GM23338 (cell line): ENCODE measurements at regions not wholly inside any gene's neighbourhood (a gene's known extent, or its start where the extent isn't known, plus 50 kb on each side); places are given as distances from the start of the nearest gene placed in this dataset.

Experiments
- ATAC-seq: fragments of 200-7000 bp; cut with Tn5 transposase; 3 replicates; pipeline ENCODE4 v1.9.1; 2020
- DNase-seq: peaks from one replicate; pipeline ENCODE4 v3.0.0-alpha.2; 2015; ENCODE audit warnings: low spot score
- H2AFZ ChIP-seq: fragments of 200-600 bp; sonication (generic); 2 replicates; pipeline ENCODE4 v1.8.0; 2016; ENCODE audit warnings: antibody characterized with exemption, mild to moderate bottlenecking, moderate library complexity
- H3F3A ChIP-seq: fragments of 200-600 bp; sonication (generic); replicated peaks from 2 replicates; pipeline ENCODE4 v1.8.0; 2017; ENCODE audit warnings: antibody characterized with exemption, mixed run types, low read depth
- H3K27ac ChIP-seq: fragments of 200-600 bp; sonication (generic); 2 replicates; pipeline ENCODE4 v1.6.1; 2016; ENCODE audit warnings: low read depth
- H3K27me3 ChIP-seq: fragments of 200-600 bp; sonication (generic); 2 replicates; pipeline ENCODE4 v1.8.0; 2016; ENCODE audit warnings: mild to moderate bottlenecking, mixed run types, moderate library complexity; ENCODE audit not compliant: insufficient read depth
- H3K36me3 ChIP-seq: fragments of 200-600 bp; sonication (generic); 2 replicates; pipeline ENCODE4 v1.8.0; 2016; ENCODE audit warnings: mild to moderate bottlenecking; ENCODE audit not compliant: insufficient read depth
- H3K4me1 ChIP-seq: fragments of 200-600 bp; sonication (generic); 2 replicates; pipeline ENCODE4 v1.8.0; 2016; ENCODE audit warnings: mild to moderate bottlenecking, moderate library complexity; ENCODE audit not compliant: insufficient read depth
- H3K4me2 ChIP-seq: fragments of 200-600 bp; sonication (generic); 2 replicates; pipeline ENCODE4 v1.7.1; 2017; ENCODE audit warnings: mixed run types
- H3K4me3 ChIP-seq: fragments of 200-600 bp; sonication (generic); 2 replicates; pipeline ENCODE4 v1.6.1; 2016; ENCODE audit warnings: mixed run types
- H3K79me2 ChIP-seq: fragments of 200-600 bp; sonication (generic); replicated peaks from 2 replicates; pipeline ENCODE4 v1.8.0; 2017; ENCODE audit warnings: mild to moderate bottlenecking; ENCODE audit not compliant: insufficient read depth
- H3K9me2 ChIP-seq: fragments of 200-600 bp; sonication (generic); 2 replicates; pipeline ENCODE4 v1.8.0; 2017; ENCODE audit not compliant: insufficient read depth
- H4K20me1 ChIP-seq: fragments of 200-600 bp; sonication (generic); replicated peaks from 2 replicates; pipeline ENCODE4 v1.8.0; 2017; ENCODE audit warnings: mild to moderate bottlenecking; ENCODE audit not compliant: insufficient read depth
- H3K27ac Mint-ChIP-seq: 2 replicates; pipeline ENCODE4 v1.8.0; 2020; ENCODE audit warnings: inconsistent platforms, mild to moderate bottlenecking, moderate library complexity, mixed read lengths
- H3K27me3 Mint-ChIP-seq: 3 replicates; pipeline ENCODE4 v1.8.0; 2022; ENCODE audit warnings: low read depth, mild to moderate bottlenecking, moderate library complexity, mixed read lengths, inconsistent platforms; ENCODE audit not compliant: insufficient read depth, poor library complexity
- H3K36me3 Mint-ChIP-seq: 3 replicates; pipeline ENCODE4 v1.8.0; 2021; ENCODE audit warnings: low read depth, mild to moderate bottlenecking, inconsistent platforms, moderate library complexity, mixed read lengths
- H3K4me1 Mint-ChIP-seq: 3 replicates; pipeline ENCODE4 v1.8.0; 2020; ENCODE audit warnings: mild to moderate bottlenecking, inconsistent platforms, mixed read lengths
- H3K4me3 Mint-ChIP-seq: 3 replicates; pipeline ENCODE4 v1.8.0; 2021; ENCODE audit warnings: moderate library complexity, mild to moderate bottlenecking, inconsistent platforms, mixed read lengths
- H3K9me3 Mint-ChIP-seq: 3 replicates; pipeline ENCODE4 v1.8.0; 2020; ENCODE audit warnings: moderate library complexity, mild to moderate bottlenecking, inconsistent platforms, mixed read lengths
- CREB1 ChIP-seq: fragments of 250-450 bp; sonication (Bioruptor Pico); IDR thresholded peaks from 2 replicates; pipeline ENCODE4 v1.5.0; 2020; ENCODE audit warnings: low read depth, mild to moderate bottlenecking, moderate library complexity
- CTCF ChIP-seq, 2 experiments: fragments of 200-600 bp in 1 of 2; sonication (generic) in 1 of 2; conservative IDR thresholded peaks; 2 replicates each; pipeline versions ENCODE4 v1.5.1 to v1.6.1; 2016 to 2017; ENCODE audit warnings: antibody characterized with exemption in 2 of 2, low read depth in 2 of 2, mild to moderate bottlenecking in 2 of 2, moderate library complexity in 1 of 2
- ETS1 ChIP-seq: IDR thresholded peaks from 2 replicates; pipeline ENCODE4 v1.6.1; 2016; ENCODE audit warnings: antibody characterized with exemption
- EZH2 ChIP-seq: fragments of 200-600 bp; sonication (generic); IDR thresholded peaks from one replicate; pipeline ENCODE4 v1.8.0; 2017; ENCODE audit warnings: antibody characterized with exemption, mild to moderate bottlenecking, low read depth; ENCODE audit not compliant: unreplicated experiment
- EZH2phosphoT487 ChIP-seq: fragments of 200-600 bp; sonication (generic); IDR thresholded peaks from one replicate; pipeline ENCODE4 v1.8.1; 2018; ENCODE audit warnings: antibody characterized with exemption; ENCODE audit not compliant: unreplicated experiment
- JUNB ChIP-seq: IDR thresholded peaks from one replicate; pipeline ENCODE4 v1.6.1; 2016; ENCODE audit warnings: antibody characterized with exemption; ENCODE audit not compliant: unreplicated experiment
- NANOG ChIP-seq: IDR thresholded peaks from 2 replicates; pipeline ENCODE4 v1.6.1; 2016; ENCODE audit warnings: antibody characterized with exemption, borderline replicate concordance
- POLR2AphosphoS5 ChIP-seq: IDR thresholded peaks from 2 replicates; pipeline ENCODE4 v1.6.1; 2016; ENCODE audit warnings: antibody characterized with exemption, low read depth
- REST ChIP-seq: IDR thresholded peaks from one replicate; pipeline ENCODE4 v1.6.1; 2018; ENCODE audit warnings: antibody characterized with exemption; ENCODE audit not compliant: unreplicated experiment
- STAT1 ChIP-seq: IDR thresholded peaks from one replicate; pipeline ENCODE4 v1.6.1; 2016; ENCODE audit warnings: antibody characterized with exemption; ENCODE audit not compliant: unreplicated experiment
- ZNF114 ChIP-seq: fragments of 250-450 bp; sonication (Bioruptor Pico); IDR thresholded peaks from 2 replicates; pipeline ENCODE4 v1.5.0; 2020; ENCODE audit warnings: mild to moderate bottlenecking, moderate library complexity
- ZNF331 ChIP-seq: fragments of 250-450 bp; sonication (Bioruptor Pico); IDR thresholded peaks from 2 replicates; pipeline ENCODE4 v1.5.0; 2020; ENCODE audit warnings: low read depth, mild to moderate bottlenecking, moderate library complexity
- TF ChIP-seq, protein P1 (sequence below): fragments of 250-450 bp; sonication (Bioruptor Pico); IDR thresholded peaks from 2 replicates; pipeline ENCODE4 v1.5.0; 2020; ENCODE audit warnings: mild to moderate bottlenecking, moderate library complexity

DNA sequence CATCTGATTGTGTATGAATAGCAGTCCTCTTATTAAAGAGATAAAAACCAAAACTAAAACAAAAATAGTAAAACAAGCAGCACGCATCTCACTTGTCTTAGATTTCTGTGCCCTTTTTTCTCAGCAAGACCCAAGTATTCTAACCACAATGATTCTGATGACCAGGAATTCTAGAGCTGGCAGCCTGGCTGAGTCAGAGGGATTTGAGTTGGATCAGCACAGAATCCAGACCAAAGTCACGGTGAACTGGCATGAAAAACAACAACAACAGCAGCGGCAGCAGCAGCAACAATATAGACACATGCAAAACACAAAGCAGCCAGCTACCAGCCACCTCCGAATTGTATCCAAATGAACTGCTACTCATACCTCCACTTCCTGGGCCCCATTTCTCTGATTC, 360.5 kb downstream of the KCNRG start:
- Histone ChIP-seq H3K27me3 (no peaks in the 10 kb centered on the region), H3K36me3 (no peaks in the 10 kb centered on the region), H3K4me1 (peaks cover 35% of the 10 kb centered on the region), H3K79me2 (no peaks in the 10 kb centered on the region), H3K4me3 (no peak overlapping the region), H3K27ac (peak overlapping the region; percentile 47; the same call in 1 of the 2 replicates), H3K9me2 (peaks cover 11% of the 10 kb centered on the region; the same call in 1 of the 2 replicates), H2AFZ (no peak overlapping the region), H3F3A (no peaks in the 10 kb centered on the region), H4K20me1 (no peaks in the 10 kb centered on the region), H3K4me2 (no peak overlapping the region)
- no peak for TF ChIP-seq EZH2phosphoT487
- no peak for TF ChIP-seq EZH2
- no peak for TF ChIP-seq JUNB
- no peak for TF ChIP-seq REST
- TF ChIP-seq CTCF (conservative IDR thresholded peaks at IDR 0.05; ENCODE audit: low read depth in 2 of 2) = no peak
- no peak for TF ChIP-seq ETS1
- TF ChIP-seq CREB1 = no peak
- TF ChIP-seq, protein P1, sequence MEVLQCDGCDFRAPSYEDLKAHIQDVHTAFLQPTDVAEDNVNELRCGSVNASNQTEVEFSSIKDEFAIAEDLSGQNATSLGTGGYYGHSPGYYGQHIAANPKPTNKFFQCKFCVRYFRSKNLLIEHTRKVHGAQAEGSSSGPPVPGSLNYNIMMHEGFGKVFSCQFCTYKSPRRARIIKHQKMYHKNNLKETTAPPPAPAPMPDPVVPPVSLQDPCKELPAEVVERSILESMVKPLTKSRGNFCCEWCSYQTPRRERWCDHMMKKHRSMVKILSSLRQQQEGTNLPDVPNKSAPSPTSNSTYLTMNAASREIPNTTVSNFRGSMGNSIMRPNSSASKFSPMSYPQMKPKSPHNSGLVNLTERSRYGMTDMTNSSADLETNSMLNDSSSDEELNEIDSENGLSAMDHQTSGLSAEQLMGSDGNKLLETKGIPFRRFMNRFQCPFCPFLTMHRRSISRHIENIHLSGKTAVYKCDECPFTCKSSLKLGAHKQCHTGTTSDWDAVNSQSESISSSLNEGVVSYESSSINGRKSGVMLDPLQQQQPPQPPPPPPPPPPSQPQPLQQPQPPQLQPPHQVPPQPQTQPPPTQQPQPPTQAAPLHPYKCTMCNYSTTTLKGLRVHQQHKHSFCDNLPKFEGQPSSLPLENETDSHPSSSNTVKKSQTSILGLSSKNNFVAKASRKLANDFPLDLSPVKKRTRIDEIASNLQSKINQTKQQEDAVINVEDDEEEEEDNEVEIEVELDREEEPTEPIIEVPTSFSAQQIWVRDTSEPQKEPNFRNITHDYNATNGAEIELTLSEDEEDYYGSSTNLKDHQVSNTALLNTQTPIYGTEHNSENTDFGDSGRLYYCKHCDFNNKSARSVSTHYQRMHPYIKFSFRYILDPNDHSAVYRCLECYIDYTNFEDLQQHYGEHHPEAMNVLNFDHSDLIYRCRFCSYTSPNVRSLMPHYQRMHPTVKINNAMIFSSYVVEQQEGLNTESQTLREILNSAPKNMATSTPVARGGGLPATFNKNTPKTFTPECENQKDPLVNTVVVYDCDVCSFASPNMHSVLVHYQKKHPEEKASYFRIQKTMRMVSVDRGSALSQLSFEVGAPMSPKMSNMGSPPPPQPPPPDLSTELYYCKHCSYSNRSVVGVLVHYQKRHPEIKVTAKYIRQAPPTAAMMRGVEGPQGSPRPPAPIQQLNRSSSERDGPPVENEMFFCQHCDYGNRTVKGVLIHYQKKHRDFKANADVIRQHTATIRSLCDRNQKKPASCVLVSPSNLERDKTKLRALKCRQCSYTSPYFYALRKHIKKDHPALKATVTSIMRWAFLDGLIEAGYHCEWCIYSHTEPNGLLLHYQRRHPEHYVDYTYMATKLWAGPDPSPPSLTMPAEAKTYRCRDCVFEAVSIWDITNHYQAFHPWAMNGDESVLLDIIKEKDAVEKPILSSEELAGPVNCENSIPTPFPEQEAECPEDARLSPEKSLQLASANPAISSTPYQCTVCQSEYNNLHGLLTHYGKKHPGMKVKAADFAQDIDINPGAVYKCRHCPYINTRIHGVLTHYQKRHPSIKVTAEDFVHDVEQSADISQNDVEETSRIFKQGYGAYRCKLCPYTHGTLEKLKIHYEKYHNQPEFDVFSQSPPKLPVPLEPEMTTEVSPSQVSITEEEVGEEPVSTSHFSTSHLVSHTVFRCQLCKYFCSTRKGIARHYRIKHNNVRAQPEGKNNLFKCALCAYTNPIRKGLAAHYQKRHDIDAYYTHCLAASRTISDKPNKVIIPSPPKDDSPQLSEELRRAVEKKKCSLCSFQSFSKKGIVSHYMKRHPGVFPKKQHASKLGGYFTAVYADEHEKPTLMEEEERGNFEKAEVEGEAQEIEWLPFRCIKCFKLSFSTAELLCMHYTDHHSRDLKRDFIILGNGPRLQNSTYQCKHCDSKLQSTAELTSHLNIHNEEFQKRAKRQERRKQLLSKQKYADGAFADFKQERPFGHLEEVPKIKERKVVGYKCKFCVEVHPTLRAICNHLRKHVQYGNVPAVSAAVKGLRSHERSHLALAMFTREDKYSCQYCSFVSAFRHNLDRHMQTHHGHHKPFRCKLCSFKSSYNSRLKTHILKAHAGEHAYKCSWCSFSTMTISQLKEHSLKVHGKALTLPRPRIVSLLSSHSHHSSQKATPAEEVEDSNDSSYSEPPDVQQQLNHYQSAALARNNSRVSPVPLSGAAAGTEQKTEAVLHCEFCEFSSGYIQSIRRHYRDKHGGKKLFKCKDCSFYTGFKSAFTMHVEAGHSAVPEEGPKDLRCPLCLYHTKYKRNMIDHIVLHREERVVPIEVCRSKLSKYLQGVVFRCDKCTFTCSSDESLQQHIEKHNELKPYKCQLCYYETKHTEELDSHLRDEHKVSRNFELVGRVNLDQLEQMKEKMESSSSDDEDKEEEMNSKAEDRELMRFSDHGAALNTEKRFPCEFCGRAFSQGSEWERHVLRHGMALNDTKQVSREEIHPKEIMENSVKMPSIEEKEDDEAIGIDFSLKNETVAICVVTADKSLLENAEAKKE = no peak
- TF ChIP-seq NANOG = no peak
- TF ChIP-seq ZNF114 (CRISPR knock-in tag) = no peak
- no peak for TF ChIP-seq STAT1
- TF ChIP-seq POLR2AphosphoS5 = no peak
- no peak for TF ChIP-seq ZNF331 (CRISPR knock-in tag)
- peaks cover 42% of the 10 kb centered on the region for H3K4me1 Mint-ChIP-seq
- H3K27me3 Mint-ChIP-seq = no peaks in the 10 kb centered on the region
- H3K9me3 Mint-ChIP-seq = peaks cover 7% of the 10 kb centered on the region
- peaks cover 7% of the 10 kb centered on the region for H3K36me3 Mint-ChIP-seq
- H3K27ac Mint-ChIP-seq = no peak overlapping the region
- DNase-seq (no peak), ATAC-seq (no peak)
- no peak overlapping the region for H3K4me3 Mint-ChIP-seq
